ENCODE measurements at regions not wholly inside any gene's neighbourhood (a gene's known extent, or its start where the extent isn't known, plus 50 kb on each side); places are given as distances from the start of the nearest gene placed in this dataset.

GRCh38 chr2:195563857-195564512 lies 93.0 kb upstream of the SLC39A10 start:
- TF ChIP-seq CTCF (IDR thresholded peaks at IDR 0.05): no peak
- TF ChIP-seq ZFX (IDR thresholded peaks at IDR 0.05; ENCODE audit: borderline replicate concordance): no peak

All from 22Rv1 (cell line).